HT-29 (cell line): ENCODE measurements at regions not wholly inside any gene's neighbourhood (a gene's known extent, or its start where the extent isn't known, plus 50 kb on each side); places are given as distances from the start of the nearest gene placed in this dataset. TPM values are rescaled to one million over a fixed set of nuclear protein-coding genes. Genes with fewer than 3 reads are reported as not detected.

Experiments
- DNase-seq: peaks from one replicate; pipeline ENCODE4 v3.0.0-alpha.2; 2015; ENCODE audit warnings: low spot score
- small RNA-seq: library from RNA; depleted of rRNA; stranded (forward); fragments of <200 nt; gene quantifications from one replicate; pipeline ENCODE3, GENCODE V24; 2014

GRCh38 chr11:43242401-43242800 is 69.4 kb upstream of the API5 start:
- DNase-seq = no peak

- DNase-seq = no peak
Measured at GRCh38 chr11:43243927-43244326, 67.9 kb upstream of the API5 start.

GRCh38 chr11:43245466-43245865 is 66.3 kb upstream of the API5 start:
- DNase-seq = no peak

GRCh38 chr11:43250309-43250708 is 61.5 kb upstream of the API5 start:
- DNase-seq = no peak

- DNase-seq = no peak
Measured at GRCh38 chr11:43261775-43262174, 50.0 kb upstream of the API5 start.

Small RNA genes in the stretch of these regions (small RNA-seq; reads per million reads assigned to genes)
- gene AC021006.3 (not detected), gene AC109810.1 (not detected)
